Ovary (tissue), 7 donors: ENCODE measurements at regions not wholly inside any gene's neighbourhood (a gene's known extent, or its start where the extent isn't known, plus 50 kb on each side); places are given as distances from the start of the nearest gene placed in this dataset.

Experiments used
- DNase-seq, 5 donors: peaks; one replicate each; pipeline ENCODE4 v3.0.0-alpha.2; 2019 to 2020
- H3K27ac ChIP-seq, 2 donors: fragments of 200-600 bp; one replicate each; pipeline versions ENCODE4 v1.5.1 to v1.8.0; 2019 to 2022
- H3K27me3 ChIP-seq: fragments of 200-600 bp; one replicate; pipeline ENCODE4 v1.8.0; 2022
- H3K36me3 ChIP-seq: fragments of 200-600 bp; sonication (generic); one replicate; pipeline ENCODE4 v1.5.1; 2019
- H3K4me1 ChIP-seq: one replicate; pipeline ENCODE4 v1.8.1; 2013; ENCODE audit warnings: mild to moderate bottlenecking, moderate library complexity; ENCODE audit not compliant: insufficient read depth
- H3K4me3 ChIP-seq: fragments of 200-600 bp; sonication (generic); one replicate; pipeline ENCODE4 v1.5.1; 2017
- H3K9me3 ChIP-seq, 2 donors: fragments of 200-600 bp in 1 of 2; sonication (generic) in 1 of 2; one replicate each; pipeline versions ENCODE4 v1.5.1 to v1.8.1; 2013 to 2019; ENCODE audit warnings: mild to moderate bottlenecking in 1 of 2, moderate library complexity in 1 of 2
- CTCF ChIP-seq, 3 donors: fragments of 450-650 bp in 2 of 3; fragments of 200-600 bp in 1 of 3; IDR thresholded peaks; one replicate each; pipeline versions ENCODE4 v1.5.1 to v1.8.0; 2016 to 2022; ENCODE audit warnings: antibody characterized with exemption in 3 of 3, mild to moderate bottlenecking in 1 of 3
- EP300 ChIP-seq: sonication (generic); formaldehyde crosslinking; IDR thresholded peaks from one replicate; pipeline ENCODE4 v1.6.1; 2017; ENCODE audit warnings: antibody characterized with exemption
- POLR2A ChIP-seq: fragments of 450-650 bp; IDR thresholded peaks from one replicate; pipeline ENCODE4 v1.6.1; 2017; ENCODE audit warnings: antibody characterized with exemption, mild to moderate bottlenecking, moderate library complexity
- WGBS, 3 donors: extraction: QIAGEN DNeasy Blood & Tissue Kit in 1 of 3; methylation state at CpG; one replicate each; pipeline versions ENCODE4 v1.1.5 to v1.1.7; 2013 to 2017; 5-methylcytosine and 5-hydroxymethylcytosine counted together
- intact Hi-C, 4 donors: fragments of 100-400 bp; cut with DNase I; formaldehyde crosslinking; loops; one replicate each; pipeline versions ENCODE4 v1.11.0 to v1.15.1; 2022 to 2023
- donor health status: DM: no; HTN: no; CAD: no; lungs with moderate emphysema.
- donor health status: DM: no; HTN: no; CAD: no.
- donor health status: Bipolar disorder and iron deficiency.
- donor health status: DM: no; HTN: no; CAD: no.
- donor health status: DM: yes; HTN: yes; CAD: no.

- H3K9me3 ChIP-seq = no peaks in the 10 kb centered on the region
- TF ChIP-seq POLR2A = no peak
- no peak for TF ChIP-seq EP300
- TF ChIP-seq CTCF (IDR thresholded peaks at IDR 0.05) = no peak
- H3K4me3 ChIP-seq = no peak overlapping the region
- H3K36me3 ChIP-seq = no peaks in the 10 kb centered on the region
- H3K27ac ChIP-seq = no peak overlapping the region
- intact Hi-C loops = no loop called here
- no peak for DNase-seq
- no peaks in the 10 kb centered on the region for H3K4me1 ChIP-seq
- WGBS, 3 donors = 34 to 50% (median 44%) methylated on average over 2 of the region's 2 CpGs
- no peaks in the 10 kb centered on the region for H3K27me3 ChIP-seq
These were observed 1027.7 kb downstream of the PLOD2 start for GRCh38 chr3:145133281-145133680.

GRCh38 chr3:145134738-145135137 lies 1026.2 kb downstream of the PLOD2 start:
- Histone ChIP-seq H3K4me3 (no peak overlapping the region), H3K4me1 (no peaks in the 10 kb centered on the region), H3K36me3 (no peaks in the 10 kb centered on the region), H3K27ac (no peak overlapping the region), H3K27me3 (no peaks in the 10 kb centered on the region), H3K9me3 (no peaks in the 10 kb centered on the region)
- 72 to 81% (median 81%) methylated on average over 2 of the region's 2 CpGs for WGBS, 3 donors
- intact Hi-C loops = no loop called here
- DNase-seq = no peak
- TF ChIP-seq POLR2A (no peak), EP300 (no peak), CTCF (IDR thresholded peaks at IDR 0.05) (no peak)

- Histone ChIP-seq H3K4me1 (no peaks in the 10 kb centered on the region), H3K27ac (no peak overlapping the region), H3K4me3 (no peak overlapping the region), H3K36me3 (no peaks in the 10 kb centered on the region), H3K27me3 (no peaks in the 10 kb centered on the region), H3K9me3 (no peaks in the 10 kb centered on the region)
- WGBS, 3 donors = 89 to 95% (median 90%) methylated on average over 3 of the region's 3 CpGs
- intact Hi-C loops = no loop called here
- no peak for TF ChIP-seq CTCF (IDR thresholded peaks at IDR 0.05)
- DNase-seq = no peak
These were observed 1016.6 kb downstream of the PLOD2 start for GRCh38 chr3:145144361-145144760.

- WGBS, 3 donors = 61 to 86% (median 84%) methylated on average over 1 of the region's 1 CpG
- no peaks in the 10 kb centered on the region for H3K36me3 ChIP-seq
These were observed 1015.5 kb downstream of the PLOD2 start for GRCh38 chr3:145145461-145145860.

More at GRCh38 chr3:145145461-145145860, 1015.5 kb downstream of the PLOD2 start:
- Histone ChIP-seq H3K27ac (no peak overlapping the region), H3K4me3 (no peak overlapping the region), H3K4me1 (no peaks in the 10 kb centered on the region), H3K27me3 (no peaks in the 10 kb centered on the region), H3K9me3 (no peaks in the 10 kb centered on the region)
- DNase-seq = no peak
- intact Hi-C loops = no loop called here
- TF ChIP-seq CTCF (IDR thresholded peaks at IDR 0.05) (no peak), EP300 (no peak), POLR2A (no peak)
